Sigmoid colon (tissue), 3 donors: ENCODE measurements at regions not wholly inside any gene's neighbourhood (a gene's known extent, or its start where the extent isn't known, plus 50 kb on each side); places are given as distances from the start of the nearest gene placed in this dataset.

ENCODE experiments used
- POLR2A ChIP-seq, 2 donors: fragments of 450-650 bp; IDR thresholded peaks; one replicate each; pipeline ENCODE4 v1.6.1; 2016; ENCODE audit warnings: antibody characterized with exemption in 2 of 2, mild to moderate bottlenecking in 2 of 2, moderate library complexity in 2 of 2
- TF ChIP-seq, protein P1 (sequence below), 4 experiments: fragments of 450-650 bp in 3 of 4; fragments of 200-600 bp in 1 of 4; IDR thresholded peaks; one replicate each; pipeline ENCODE4 v1.5.1; 2016 to 2019; ENCODE audit warnings: antibody characterized with exemption in 4 of 4, mild to moderate bottlenecking in 3 of 4, moderate library complexity in 2 of 4

DNA sequence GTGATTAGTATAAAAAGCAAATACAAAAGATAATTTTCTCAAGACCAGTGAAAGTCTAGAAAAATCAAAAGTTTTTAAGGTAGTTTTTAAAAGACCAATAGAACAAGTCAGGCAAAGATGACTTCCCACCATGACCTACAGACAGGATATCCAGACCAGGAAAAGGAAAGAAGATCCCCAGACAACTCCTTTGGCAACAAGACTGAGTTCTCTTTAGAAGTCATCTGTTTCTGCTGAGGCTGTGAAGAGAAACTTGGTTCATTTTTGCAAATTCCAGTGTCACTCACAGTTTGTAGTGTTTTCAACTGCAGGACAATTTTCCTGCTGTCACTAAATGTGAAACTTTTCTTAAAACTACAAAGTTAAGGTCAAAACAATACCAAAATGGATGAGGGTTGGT is 240.9 kb upstream of the SIX2 start:
- no peak for TF ChIP-seq POLR2A (IDR thresholded peaks at IDR 0.05)
- TF ChIP-seq, protein P1, sequence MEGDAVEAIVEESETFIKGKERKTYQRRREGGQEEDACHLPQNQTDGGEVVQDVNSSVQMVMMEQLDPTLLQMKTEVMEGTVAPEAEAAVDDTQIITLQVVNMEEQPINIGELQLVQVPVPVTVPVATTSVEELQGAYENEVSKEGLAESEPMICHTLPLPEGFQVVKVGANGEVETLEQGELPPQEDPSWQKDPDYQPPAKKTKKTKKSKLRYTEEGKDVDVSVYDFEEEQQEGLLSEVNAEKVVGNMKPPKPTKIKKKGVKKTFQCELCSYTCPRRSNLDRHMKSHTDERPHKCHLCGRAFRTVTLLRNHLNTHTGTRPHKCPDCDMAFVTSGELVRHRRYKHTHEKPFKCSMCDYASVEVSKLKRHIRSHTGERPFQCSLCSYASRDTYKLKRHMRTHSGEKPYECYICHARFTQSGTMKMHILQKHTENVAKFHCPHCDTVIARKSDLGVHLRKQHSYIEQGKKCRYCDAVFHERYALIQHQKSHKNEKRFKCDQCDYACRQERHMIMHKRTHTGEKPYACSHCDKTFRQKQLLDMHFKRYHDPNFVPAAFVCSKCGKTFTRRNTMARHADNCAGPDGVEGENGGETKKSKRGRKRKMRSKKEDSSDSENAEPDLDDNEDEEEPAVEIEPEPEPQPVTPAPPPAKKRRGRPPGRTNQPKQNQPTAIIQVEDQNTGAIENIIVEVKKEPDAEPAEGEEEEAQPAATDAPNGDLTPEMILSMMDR (IDR thresholded peaks at IDR 0.05) = no peak
